GM23338 (cell line): ENCODE measurements at regions not wholly inside any gene's neighbourhood (a gene's known extent, or its start where the extent isn't known, plus 50 kb on each side); places are given as distances from the start of the nearest gene placed in this dataset.

ENCODE experiments used
- ATAC-seq: fragments of 200-7000 bp; cut with Tn5 transposase; 3 replicates; pipeline ENCODE4 v1.9.1; 2020
- DNase-seq: peaks from one replicate; pipeline ENCODE4 v3.0.0-alpha.2; 2015; ENCODE audit warnings: low spot score
- H2AFZ ChIP-seq: fragments of 200-600 bp; sonication (generic); 2 replicates; pipeline ENCODE4 v1.8.0; 2016; ENCODE audit warnings: antibody characterized with exemption, mild to moderate bottlenecking, moderate library complexity
- H3F3A ChIP-seq: fragments of 200-600 bp; sonication (generic); replicated peaks from 2 replicates; pipeline ENCODE4 v1.8.0; 2017; ENCODE audit warnings: antibody characterized with exemption, mixed run types, low read depth
- H3K27ac ChIP-seq: fragments of 200-600 bp; sonication (generic); 2 replicates; pipeline ENCODE4 v1.6.1; 2016; ENCODE audit warnings: low read depth
- H3K27me3 ChIP-seq: fragments of 200-600 bp; sonication (generic); 2 replicates; pipeline ENCODE4 v1.8.0; 2016; ENCODE audit warnings: mild to moderate bottlenecking, mixed run types, moderate library complexity; ENCODE audit not compliant: insufficient read depth
- H3K36me3 ChIP-seq: fragments of 200-600 bp; sonication (generic); 2 replicates; pipeline ENCODE4 v1.8.0; 2016; ENCODE audit warnings: mild to moderate bottlenecking; ENCODE audit not compliant: insufficient read depth
- H3K4me1 ChIP-seq: fragments of 200-600 bp; sonication (generic); 2 replicates; pipeline ENCODE4 v1.8.0; 2016; ENCODE audit warnings: mild to moderate bottlenecking, moderate library complexity; ENCODE audit not compliant: insufficient read depth
- H3K4me2 ChIP-seq: fragments of 200-600 bp; sonication (generic); 2 replicates; pipeline ENCODE4 v1.7.1; 2017; ENCODE audit warnings: mixed run types
- H3K4me3 ChIP-seq: fragments of 200-600 bp; sonication (generic); 2 replicates; pipeline ENCODE4 v1.6.1; 2016; ENCODE audit warnings: mixed run types
- H3K79me2 ChIP-seq: fragments of 200-600 bp; sonication (generic); replicated peaks from 2 replicates; pipeline ENCODE4 v1.8.0; 2017; ENCODE audit warnings: mild to moderate bottlenecking; ENCODE audit not compliant: insufficient read depth
- H3K9me2 ChIP-seq: fragments of 200-600 bp; sonication (generic); 2 replicates; pipeline ENCODE4 v1.8.0; 2017; ENCODE audit not compliant: insufficient read depth
- H4K20me1 ChIP-seq: fragments of 200-600 bp; sonication (generic); replicated peaks from 2 replicates; pipeline ENCODE4 v1.8.0; 2017; ENCODE audit warnings: mild to moderate bottlenecking; ENCODE audit not compliant: insufficient read depth
- H3K27ac Mint-ChIP-seq: 2 replicates; pipeline ENCODE4 v1.8.0; 2020; ENCODE audit warnings: inconsistent platforms, mild to moderate bottlenecking, moderate library complexity, mixed read lengths
- H3K27me3 Mint-ChIP-seq: 3 replicates; pipeline ENCODE4 v1.8.0; 2022; ENCODE audit warnings: low read depth, mild to moderate bottlenecking, moderate library complexity, mixed read lengths, inconsistent platforms; ENCODE audit not compliant: insufficient read depth, poor library complexity
- H3K36me3 Mint-ChIP-seq: 3 replicates; pipeline ENCODE4 v1.8.0; 2021; ENCODE audit warnings: low read depth, mild to moderate bottlenecking, inconsistent platforms, moderate library complexity, mixed read lengths
- H3K4me1 Mint-ChIP-seq: 3 replicates; pipeline ENCODE4 v1.8.0; 2020; ENCODE audit warnings: mild to moderate bottlenecking, inconsistent platforms, mixed read lengths
- H3K4me3 Mint-ChIP-seq: 3 replicates; pipeline ENCODE4 v1.8.0; 2021; ENCODE audit warnings: moderate library complexity, mild to moderate bottlenecking, inconsistent platforms, mixed read lengths
- H3K9me3 Mint-ChIP-seq: 3 replicates; pipeline ENCODE4 v1.8.0; 2020; ENCODE audit warnings: moderate library complexity, mild to moderate bottlenecking, inconsistent platforms, mixed read lengths
- CREB1 ChIP-seq: fragments of 250-450 bp; sonication (Bioruptor Pico); IDR thresholded peaks from 2 replicates; pipeline ENCODE4 v1.5.0; 2020; ENCODE audit warnings: low read depth, mild to moderate bottlenecking, moderate library complexity
- CTCF ChIP-seq, 2 experiments: fragments of 200-600 bp in 1 of 2; sonication (generic) in 1 of 2; conservative IDR thresholded peaks; 2 replicates each; pipeline versions ENCODE4 v1.5.1 to v1.6.1; 2016 to 2017; ENCODE audit warnings: antibody characterized with exemption in 2 of 2, low read depth in 2 of 2, mild to moderate bottlenecking in 2 of 2, moderate library complexity in 1 of 2
- EZH2phosphoT487 ChIP-seq: fragments of 200-600 bp; sonication (generic); IDR thresholded peaks from one replicate; pipeline ENCODE4 v1.8.1; 2018; ENCODE audit warnings: antibody characterized with exemption; ENCODE audit not compliant: unreplicated experiment
- JUNB ChIP-seq: IDR thresholded peaks from one replicate; pipeline ENCODE4 v1.6.1; 2016; ENCODE audit warnings: antibody characterized with exemption; ENCODE audit not compliant: unreplicated experiment
- NANOG ChIP-seq: IDR thresholded peaks from 2 replicates; pipeline ENCODE4 v1.6.1; 2016; ENCODE audit warnings: antibody characterized with exemption, borderline replicate concordance
- REST ChIP-seq: IDR thresholded peaks from one replicate; pipeline ENCODE4 v1.6.1; 2018; ENCODE audit warnings: antibody characterized with exemption; ENCODE audit not compliant: unreplicated experiment
- STAT1 ChIP-seq: IDR thresholded peaks from one replicate; pipeline ENCODE4 v1.6.1; 2016; ENCODE audit warnings: antibody characterized with exemption; ENCODE audit not compliant: unreplicated experiment
- ZNF114 ChIP-seq: fragments of 250-450 bp; sonication (Bioruptor Pico); IDR thresholded peaks from 2 replicates; pipeline ENCODE4 v1.5.0; 2020; ENCODE audit warnings: mild to moderate bottlenecking, moderate library complexity

- Histone ChIP-seq H3K4me3 (no peak overlapping the region), H3K4me2 (no peak overlapping the region), H3K4me1 (no peaks in the 10 kb centered on the region), H3K9me2 (no peaks in the 10 kb centered on the region), H3K27ac (no peak overlapping the region), H4K20me1 (no peaks in the 10 kb centered on the region), H2AFZ (no peak overlapping the region), H3K27me3 (no peaks in the 10 kb centered on the region), H3F3A (no peaks in the 10 kb centered on the region), H3K79me2 (no peaks in the 10 kb centered on the region), H3K36me3 (no peaks in the 10 kb centered on the region)
- no peak for DNase-seq
- Mint-ChIP-seq H3K36me3 (no peaks in the 10 kb centered on the region), H3K27me3 (peaks cover 1% of the 10 kb centered on the region), H3K9me3 (no peaks in the 10 kb centered on the region; the same call in 1 of the 3 replicates), H3K27ac (no peak overlapping the region), H3K4me3 (no peak overlapping the region), H3K4me1 (no peaks in the 10 kb centered on the region)
- TF ChIP-seq JUNB, result no peak
- TF ChIP-seq REST, result no peak
- ATAC-seq, result no peak
Measured at GRCh38 chrX:120697053-120697452, 67.2 kb upstream of the C1GALT1C1 start.

- no peak overlapping the region for H3K4me3 ChIP-seq
- no peak overlapping the region for H2AFZ ChIP-seq
- H4K20me1 ChIP-seq, result no peaks in the 10 kb centered on the region
- H3K36me3 ChIP-seq, result no peaks in the 10 kb centered on the region
- Mint-ChIP-seq H3K4me3 (no peak overlapping the region), H3K36me3 (no peaks in the 10 kb centered on the region), H3K4me1 (no peaks in the 10 kb centered on the region), H3K27ac (no peak overlapping the region), H3K9me3 (no peaks in the 10 kb centered on the region; the same call in 2 of the 3 replicates), H3K27me3 (peaks cover 1% of the 10 kb centered on the region)
- no peak for ATAC-seq
- no peak overlapping the region for H3K4me2 ChIP-seq
- no peaks in the 10 kb centered on the region for H3K27me3 ChIP-seq
- no peaks in the 10 kb centered on the region for H3K4me1 ChIP-seq
- no peaks in the 10 kb centered on the region for H3F3A ChIP-seq
- H3K79me2 ChIP-seq, result no peaks in the 10 kb centered on the region
- DNase-seq, result no peak
- H3K27ac ChIP-seq, result no peak overlapping the region
- TF ChIP-seq EZH2phosphoT487 (no peak), NANOG (no peak), JUNB (no peak)
- H3K9me2 ChIP-seq, result no peaks in the 10 kb centered on the region
Measured at GRCh38 chrX:120692319-120692718, 62.5 kb upstream of the C1GALT1C1 start.

GRCh38 chrX:120690941-120691340 is 61.1 kb upstream of the C1GALT1C1 start:
- Histone ChIP-seq H4K20me1 (no peaks in the 10 kb centered on the region), H3K4me2 (no peak overlapping the region), H3K27me3 (no peaks in the 10 kb centered on the region), H3K4me1 (no peaks in the 10 kb centered on the region), H2AFZ (no peak overlapping the region), H3K27ac (no peak overlapping the region), H3K36me3 (no peaks in the 10 kb centered on the region), H3F3A (no peaks in the 10 kb centered on the region), H3K9me2 (no peaks in the 10 kb centered on the region), H3K79me2 (no peaks in the 10 kb centered on the region), H3K4me3 (no peak overlapping the region)
- Mint-ChIP-seq H3K36me3 (no peaks in the 10 kb centered on the region), H3K27ac (no peak overlapping the region), H3K27me3 (no peaks in the 10 kb centered on the region), H3K4me3 (no peak overlapping the region), H3K9me3 (no peaks in the 10 kb centered on the region; the same call in 2 of the 3 replicates), H3K4me1 (no peaks in the 10 kb centered on the region)
- DNase-seq (no peak), ATAC-seq (no peak)
- TF ChIP-seq CTCF (conservative IDR thresholded peaks at IDR 0.05; ENCODE audit: low read depth in 2 of 2), result no peak
- TF ChIP-seq STAT1, result no peak
- no peak for TF ChIP-seq ZNF114 (CRISPR knock-in tag)
- no peak for TF ChIP-seq NANOG
- TF ChIP-seq CREB1, result no peak
